ENCODE measurements at regions not wholly inside any gene's neighbourhood (a gene's known extent, or its start where the extent isn't known, plus 50 kb on each side); places are given as distances from the start of the nearest gene placed in this dataset.

GRCh38 chr6:118725944-118726343 lies 74.6 kb upstream of the CEP85L start:
- no peaks in the 10 kb centered on the region for H3K27me3 ChIP-seq
- no peaks in the 10 kb centered on the region for H3K36me3 ChIP-seq
- no peaks in the 10 kb centered on the region for H3K4me1 ChIP-seq
- intact Hi-C loops (cut with DNase I; ENCODE audit: low total_unique reads) = no loop called here
- in situ Hi-C loops (cut with MboI; ENCODE audit: low pct_ligation_motif_present in 1 of 4, low pct_unique_long_range_greater_than_20kb in 1 of 4, low sequenced_read_pairs in 3 of 4) = no loop called here
- TF ChIP-seq EP300 (IDR thresholded peaks at IDR 0.05; ENCODE audit: low read depth) (no peak), POLR2AphosphoS5 (IDR thresholded peaks at IDR 0.05) (no peak)
- WGBS, 2 donors (ENCODE audit: low coverage in 1 of 2) = 39 to 85% methylated on average over 2 to 5 of the region's 5 CpGs
- no peak for DNase-seq
- H3K27ac ChIP-seq = no peak overlapping the region
- no peaks in the 10 kb centered on the region for H3K9me3 ChIP-seq
- H3K4me3 ChIP-seq = no peak overlapping the region

GRCh38 chr6:118724211-118724610 lies 72.8 kb upstream of the CEP85L start:
- Histone ChIP-seq H3K9me3 (no peaks in the 10 kb centered on the region), H3K27me3 (no peaks in the 10 kb centered on the region), H3K4me1 (no peaks in the 10 kb centered on the region), H3K4me3 (no peak overlapping the region), H3K27ac (no peak overlapping the region), H3K36me3 (no peaks in the 10 kb centered on the region)
- in situ Hi-C loops (cut with MboI; ENCODE audit: low pct_ligation_motif_present in 1 of 4, low pct_unique_long_range_greater_than_20kb in 1 of 4, low sequenced_read_pairs in 3 of 4) = no loop called here
- TF ChIP-seq POLR2AphosphoS5 (IDR thresholded peaks at IDR 0.05) (no peak), EP300 (IDR thresholded peaks at IDR 0.05; ENCODE audit: low read depth) (no peak), CTCF (IDR thresholded peaks at IDR 0.05) (no peak), POLR2A (IDR thresholded peaks at IDR 0.05) (no peak)
- DNase-seq = no peak
- intact Hi-C loops (cut with DNase I; ENCODE audit: low total_unique reads) = no loop called here
- 40 to 44% methylated on average over 3 of the region's 3 CpGs for WGBS, 2 donors (ENCODE audit: low coverage in 1 of 2)

GRCh38 chr6:118722829-118723813 lies 71.7 kb upstream of the CEP85L start:
- 66 to 73% methylated on average over 7 to 8 of the region's 8 CpGs for WGBS, 2 donors (ENCODE audit: low coverage in 1 of 2)
- Histone ChIP-seq H3K27me3 (no peaks in the 10 kb centered on the region), H3K4me3 (no peak overlapping the region), H3K27ac (no peak overlapping the region), H3K4me1 (no peaks in the 10 kb centered on the region), H3K36me3 (no peaks in the 10 kb centered on the region), H3K9me3 (no peaks in the 10 kb centered on the region)
- DNase-seq = no peak
- intact Hi-C loops (cut with DNase I; ENCODE audit: low total_unique reads) (no loop called here), in situ Hi-C loops (cut with MboI; ENCODE audit: low pct_ligation_motif_present in 1 of 4, low pct_unique_long_range_greater_than_20kb in 1 of 4, low sequenced_read_pairs in 3 of 4) (no loop called here)
- TF ChIP-seq POLR2AphosphoS5 (IDR thresholded peaks at IDR 0.05) = no peak

GRCh38 chr6:118720125-118720473 lies 68.7 kb upstream of the CEP85L start:
- no peak for DNase-seq
- TF ChIP-seq CTCF (IDR thresholded peaks at IDR 0.05) = no peak
- TF ChIP-seq EP300 (IDR thresholded peaks at IDR 0.05; ENCODE audit: low read depth) = no peak
- TF ChIP-seq POLR2A (IDR thresholded peaks at IDR 0.05) = no peak
- TF ChIP-seq POLR2AphosphoS5 (IDR thresholded peaks at IDR 0.05) = no peak
- Histone ChIP-seq H3K9me3 (no peaks in the 10 kb centered on the region), H3K4me1 (no peaks in the 10 kb centered on the region), H3K27ac (no peak overlapping the region), H3K4me3 (no peak overlapping the region), H3K36me3 (no peaks in the 10 kb centered on the region), H3K27me3 (no peaks in the 10 kb centered on the region)
- intact Hi-C loops (cut with DNase I; ENCODE audit: low total_unique reads) (no loop called here), in situ Hi-C loops (cut with MboI; ENCODE audit: low pct_ligation_motif_present in 1 of 4, low pct_unique_long_range_greater_than_20kb in 1 of 4, low sequenced_read_pairs in 3 of 4) (no loop called here)

GRCh38 chr6:118719351-118720124 lies 68.1 kb upstream of the CEP85L start:
- intact Hi-C loops (cut with DNase I; ENCODE audit: low total_unique reads) = no loop called here
- in situ Hi-C loops (cut with MboI; ENCODE audit: low pct_ligation_motif_present in 1 of 4, low pct_unique_long_range_greater_than_20kb in 1 of 4, low sequenced_read_pairs in 3 of 4) = no loop called here
- Histone ChIP-seq H3K36me3 (no peaks in the 10 kb centered on the region), H3K27ac (no peak overlapping the region), H3K4me3 (no peak overlapping the region), H3K9me3 (no peaks in the 10 kb centered on the region), H3K4me1 (no peaks in the 10 kb centered on the region), H3K27me3 (no peaks in the 10 kb centered on the region)
- WGBS, 2 donors (ENCODE audit: low coverage in 1 of 2) = 57 to 74% methylated on average over 1 to 6 of the region's 6 CpGs
- no peak for DNase-seq
- no peak for TF ChIP-seq EP300 (IDR thresholded peaks at IDR 0.05; ENCODE audit: low read depth)
- no peak for TF ChIP-seq POLR2A (IDR thresholded peaks at IDR 0.05)

Measured in transverse colon (tissue), 4 donors.